Fibroblast of peridontal ligament (primary cell): ENCODE measurements at regions not wholly inside any gene's neighbourhood (a gene's known extent, or its start where the extent isn't known, plus 50 kb on each side); places are given as distances from the start of the nearest gene placed in this dataset.
A peak's percentile ranks its signal among the peaks of the same experiment; 100 is the strongest.

Source experiments
- DNase-seq: peaks from one replicate; pipeline ENCODE4 v3.0.0-alpha.2; 2010; ENCODE audit errors: extremely low read depth

- DNase-seq, result peak; percentile 0
Measured at GRCh38 chr19:53696951-53697350, 65.2 kb downstream of the DPRX start.

- no peak for DNase-seq
Measured at GRCh38 chr19:53703361-53703760, 71.6 kb downstream of the DPRX start.

- no peak for DNase-seq
Measured at GRCh38 chr19:53704011-53704410, 72.2 kb downstream of the DPRX start.

GRCh38 chr19:53707278-53707677 is 75.5 kb downstream of the DPRX start:
- DNase-seq, result no peak

DNA sequence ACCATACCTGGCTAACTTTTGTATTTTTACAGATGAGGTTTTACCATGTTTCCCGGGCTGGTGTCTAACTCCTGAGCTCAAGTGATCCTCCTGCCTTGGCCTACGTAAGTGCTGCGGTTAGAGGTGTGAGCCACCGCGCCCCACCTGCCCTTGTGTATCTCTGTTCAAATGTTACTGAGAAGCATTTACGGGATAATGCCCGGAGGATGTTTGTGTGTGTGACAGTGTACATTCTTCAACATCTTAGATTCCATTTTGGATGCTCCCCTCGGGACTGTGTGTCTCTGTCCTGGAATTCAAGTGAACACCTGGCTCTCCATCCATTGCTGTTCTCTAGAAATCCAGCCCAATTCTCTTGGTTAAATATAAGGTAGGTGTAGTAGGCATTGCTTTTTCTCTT is 93.7 kb downstream of the NLRP12 start:
- no peak for DNase-seq
